HTR-8/SVneo (cell line): ENCODE measurements at regions not wholly inside any gene's neighbourhood (a gene's known extent, or its start where the extent isn't known, plus 50 kb on each side); places are given as distances from the start of the nearest gene placed in this dataset.

ENCODE experiments used
- DNase-seq: peaks from one replicate; pipeline ENCODE4 v3.0.0; 2011; ENCODE audit warnings: low spot score, mixed read lengths; ENCODE audit not compliant: insufficient read length
- FAIRE-seq: peaks from 2 replicates; lab custom pipeline; 2011; peaks lifted over from hg19 to GRCh38; lab: Jason Lieb, UNC

- DNase-seq, result no peak
- no peak for FAIRE-seq
Observed at GRCh38 chr2:163462993-163463392, 272.8 kb downstream of the FIGN start.

GRCh38 chr2:163459986-163460385 is 275.8 kb downstream of the FIGN start:
- FAIRE-seq (no peak), DNase-seq (no peak)

DNA sequence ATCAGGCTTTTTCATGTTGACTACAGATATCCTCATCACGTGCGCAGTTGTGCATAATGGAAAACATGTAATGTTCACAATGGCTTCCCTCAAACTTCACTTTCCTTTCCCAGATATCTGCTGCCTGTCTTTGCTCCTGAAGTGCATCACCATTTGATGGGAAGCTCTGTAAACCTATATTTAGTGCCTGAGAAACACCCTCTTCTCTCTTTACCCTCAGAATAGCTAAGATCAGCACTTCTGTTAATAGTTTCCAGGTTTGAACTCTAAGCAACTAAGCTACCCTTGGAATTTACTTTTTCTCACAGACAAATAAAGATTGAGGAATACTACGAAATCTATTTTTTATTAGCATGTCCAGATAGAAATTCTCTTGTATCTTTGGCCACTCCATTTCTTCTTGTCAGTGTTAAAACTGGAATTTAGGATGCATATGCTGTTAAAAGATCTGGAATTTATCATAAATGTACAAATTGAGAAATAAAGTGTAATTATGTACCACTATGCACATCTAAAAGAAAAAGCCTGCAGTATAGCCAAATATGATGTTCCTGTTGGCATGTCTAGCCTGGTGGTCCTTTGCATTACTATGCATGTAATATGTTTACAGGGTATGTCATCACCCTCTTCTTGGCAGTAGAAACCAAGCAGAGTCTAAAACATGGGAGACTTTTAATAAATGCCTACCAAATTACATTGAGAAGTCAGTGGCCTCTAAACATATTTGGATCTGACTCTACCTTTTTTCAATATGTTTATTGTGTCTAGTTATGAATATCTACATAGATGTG is 278.7 kb downstream of the FIGN start:
- no peak for DNase-seq
- FAIRE-seq, result no peak

GRCh38 chr2:163455815-163456214 is 280.0 kb downstream of the FIGN start:
- FAIRE-seq (no peak), DNase-seq (no peak)

DNA sequence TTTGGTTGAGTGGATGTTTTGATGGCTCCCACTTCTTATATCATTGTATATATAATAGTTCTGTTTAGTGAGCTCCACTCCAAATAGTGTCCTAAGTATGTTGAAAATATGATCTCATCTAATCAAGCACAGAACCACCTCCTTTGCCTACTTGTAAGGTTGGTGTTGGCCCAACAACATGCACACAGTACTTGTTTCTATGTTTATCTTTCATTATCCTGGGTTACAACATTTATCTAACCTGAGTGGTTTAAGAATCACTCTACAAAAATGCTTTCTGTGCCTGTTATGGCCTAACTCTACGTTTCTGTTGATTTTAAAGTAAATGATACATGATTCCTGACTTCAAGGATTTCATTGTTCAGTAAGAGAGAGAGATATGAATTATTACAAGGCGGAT is 281.9 kb downstream of the FIGN start:
- FAIRE-seq, result no peak
- no peak for DNase-seq

GRCh38 chr2:163441603-163442002 is 294.2 kb downstream of the FIGN start:
- DNase-seq (no peak), FAIRE-seq (no peak)

- DNase-seq, result no peak
Observed at GRCh38 chr2:163436963-163437362, 298.8 kb downstream of the FIGN start.

GRCh38 chr2:163428187-163428586 is 307.6 kb downstream of the FIGN start:
- no peak for FAIRE-seq
- no peak for DNase-seq

More at GRCh38 chr2:163436963-163437362, 298.8 kb downstream of the FIGN start:
- no peak for FAIRE-seq

DNA sequence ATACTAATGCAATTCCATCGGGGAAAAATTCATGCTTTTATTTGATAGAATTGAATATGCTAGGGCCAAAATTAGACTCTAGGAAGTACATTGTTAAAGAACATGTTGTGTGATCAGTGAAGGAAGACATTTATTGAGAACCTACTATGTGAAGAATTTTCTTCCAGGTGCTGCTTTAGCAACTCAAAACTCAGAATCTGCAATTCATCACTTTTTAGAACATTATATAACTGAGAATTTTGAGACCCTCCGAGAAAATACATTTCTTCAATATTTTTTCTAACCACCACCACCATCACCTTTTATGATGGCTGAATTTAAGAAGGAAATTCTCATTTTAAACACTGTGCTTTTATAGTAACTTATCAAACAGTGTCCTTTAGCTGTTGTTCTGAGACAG is 315.2 kb downstream of the FIGN start:
- FAIRE-seq (no peak), DNase-seq (no peak)

DNA sequence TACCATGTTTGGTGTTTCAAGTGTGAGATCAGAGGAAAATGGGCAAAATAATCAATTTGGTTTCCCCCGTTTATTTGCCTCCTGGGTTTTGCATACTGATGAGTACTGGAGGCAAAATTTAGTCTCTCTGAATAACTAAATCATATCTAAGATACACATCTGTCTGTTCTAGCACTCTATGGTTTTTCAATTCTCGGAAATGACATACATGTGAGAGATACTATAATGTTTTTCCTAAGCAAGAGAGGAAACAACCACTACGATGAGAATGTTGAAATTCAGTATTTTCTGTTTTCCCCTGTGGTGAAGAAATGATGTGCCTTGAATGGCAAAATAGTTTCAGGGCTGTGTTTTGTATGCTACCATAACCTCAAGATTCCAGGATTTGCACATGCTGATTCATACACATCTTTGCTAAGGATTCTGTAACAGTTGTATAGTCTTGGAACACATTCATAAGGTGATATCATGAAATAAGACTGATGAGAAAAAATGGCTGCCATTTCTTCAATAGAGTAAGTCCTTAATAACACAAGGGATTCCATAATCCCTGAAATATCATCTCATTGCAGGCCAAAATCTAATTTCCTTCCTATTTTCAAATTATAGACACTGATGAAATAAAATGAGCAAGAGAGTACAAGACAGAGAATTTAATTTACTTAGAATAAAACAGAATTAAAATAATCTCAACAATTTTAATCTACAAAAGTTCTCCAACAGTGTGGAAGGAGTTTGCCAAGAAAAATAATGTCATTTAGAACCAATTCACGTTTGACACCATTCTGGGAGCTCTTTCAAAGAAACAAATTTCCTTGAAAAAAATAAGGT is 316.6 kb downstream of the FIGN start:
- FAIRE-seq (no peak), DNase-seq (no peak)

GRCh38 chr2:163417596-163418337 is 318.0 kb downstream of the FIGN start:
- FAIRE-seq (no peak), DNase-seq (no peak)

GRCh38 chr2:163414121-163414520 is 321.7 kb downstream of the FIGN start:
- FAIRE-seq, result no peak
- no peak for DNase-seq

DNA sequence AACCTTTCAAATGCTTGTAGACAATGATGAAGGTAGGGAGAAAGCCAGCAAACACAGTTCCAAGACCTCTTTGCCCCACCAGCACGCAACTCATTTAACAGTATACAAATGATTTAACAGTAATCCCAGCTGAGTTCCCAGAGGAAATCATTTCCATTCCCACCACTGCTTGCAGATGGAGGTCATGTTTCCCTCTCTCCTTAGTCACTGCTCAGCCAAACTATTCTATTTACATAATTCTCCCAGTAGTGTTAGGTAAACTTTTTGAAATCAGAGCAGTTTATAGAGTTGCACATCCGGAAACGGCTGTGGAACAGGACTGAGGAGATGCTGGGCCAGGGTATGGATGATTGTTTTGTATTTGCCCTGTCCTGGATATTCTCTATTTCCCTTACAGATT is 328.5 kb downstream of the FIGN start:
- FAIRE-seq (no peak), DNase-seq (no peak)

GRCh38 chr2:163405298-163405697 is 330.5 kb downstream of the FIGN start:
- DNase-seq (no peak), FAIRE-seq (no peak)

DNA sequence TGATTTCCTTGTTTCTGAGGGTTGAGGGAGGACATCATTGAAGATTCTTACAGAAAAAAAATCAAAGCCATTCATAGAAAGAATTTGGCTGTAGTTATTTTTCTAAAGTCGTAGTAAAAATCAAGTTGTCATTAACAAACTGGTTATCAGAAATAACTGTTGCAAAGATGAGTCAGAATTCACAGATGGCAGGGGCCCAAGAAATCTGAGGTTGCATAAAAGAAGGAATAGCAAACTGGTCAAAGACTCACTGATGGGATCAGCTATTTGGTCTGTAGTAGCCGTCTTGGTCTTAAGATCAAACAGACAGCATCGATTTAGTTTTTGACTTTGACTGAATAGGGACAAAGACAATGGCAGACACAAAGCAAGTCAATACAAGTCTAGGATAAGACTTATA is 334.3 kb downstream of the FIGN start:
- FAIRE-seq (no peak), DNase-seq (peak; percentile 3)

- no peak for FAIRE-seq
- no peak for DNase-seq
Observed at GRCh38 chr2:163397451-163397850, 338.4 kb downstream of the FIGN start.

- FAIRE-seq, result no peak
- no peak for DNase-seq
Observed at GRCh38 chr2:163395602-163396001, 340.2 kb downstream of the FIGN start.

GRCh38 chr2:163389838-163390237 is 346.0 kb downstream of the FIGN start:
- DNase-seq, result no peak
- FAIRE-seq, result no peak

DNA sequence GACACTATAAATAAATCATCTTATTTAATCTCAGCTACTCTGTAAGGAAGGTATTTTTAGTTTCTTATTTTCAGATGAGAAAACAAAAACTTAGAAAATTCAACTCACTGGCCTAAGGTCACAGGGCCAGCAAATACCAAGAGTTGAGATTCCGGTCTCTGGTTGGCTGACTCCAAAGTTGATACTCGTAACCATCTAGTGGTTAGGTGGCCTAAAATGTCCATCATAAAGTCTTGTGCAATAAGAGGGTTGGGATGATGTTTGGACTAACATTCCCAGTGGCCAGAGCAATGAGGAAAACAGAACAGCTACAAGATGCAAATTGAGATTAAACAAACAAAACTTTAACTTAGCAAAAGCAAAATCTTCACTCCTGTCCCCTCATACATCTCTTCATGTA is 360.3 kb downstream of the FIGN start:
- FAIRE-seq, result no peak

GRCh38 chr2:163375070-163375469 is 360.7 kb downstream of the FIGN start:
- no peak for FAIRE-seq
- DNase-seq, result no peak

More for the DNA sequence above, 360.3 kb downstream of the FIGN start:
- DNase-seq, result no peak

DNA sequence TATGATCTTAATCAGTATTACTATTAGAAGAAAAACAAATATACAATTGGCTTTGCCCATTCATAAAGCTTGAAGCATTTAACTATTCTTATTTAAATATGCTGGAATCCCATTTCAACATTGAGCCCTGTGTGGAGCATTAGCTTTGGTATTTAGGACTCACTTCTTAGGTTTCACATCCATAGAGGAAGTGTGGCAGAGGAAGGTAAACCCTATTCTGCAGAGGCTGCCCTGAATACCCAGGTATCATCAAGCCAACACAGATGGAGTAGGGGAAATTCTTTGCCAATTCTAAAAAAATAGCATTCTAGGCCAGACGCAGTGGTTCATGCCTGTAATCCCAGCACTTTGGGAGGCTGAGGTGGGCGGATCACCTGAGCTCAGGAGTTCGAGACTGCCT is 361.5 kb downstream of the FIGN start:
- FAIRE-seq, result no peak
- DNase-seq, result no peak
